ENCODE measurements at regions not wholly inside any gene's neighbourhood (a gene's known extent, or its start where the extent isn't known, plus 50 kb on each side); places are given as distances from the start of the nearest gene placed in this dataset.
"Not testable (repeated sequence)": the region's sequence is repeated elsewhere in the genome, so short reads cannot be mapped to it uniquely, and the experiment has no call there.

- TF ChIP-seq POLR2A, POLR2AphosphoS5 (IDR thresholded peaks at IDR 0.05): not testable (repeated sequence)
- TF ChIP-seq, protein P1, sequence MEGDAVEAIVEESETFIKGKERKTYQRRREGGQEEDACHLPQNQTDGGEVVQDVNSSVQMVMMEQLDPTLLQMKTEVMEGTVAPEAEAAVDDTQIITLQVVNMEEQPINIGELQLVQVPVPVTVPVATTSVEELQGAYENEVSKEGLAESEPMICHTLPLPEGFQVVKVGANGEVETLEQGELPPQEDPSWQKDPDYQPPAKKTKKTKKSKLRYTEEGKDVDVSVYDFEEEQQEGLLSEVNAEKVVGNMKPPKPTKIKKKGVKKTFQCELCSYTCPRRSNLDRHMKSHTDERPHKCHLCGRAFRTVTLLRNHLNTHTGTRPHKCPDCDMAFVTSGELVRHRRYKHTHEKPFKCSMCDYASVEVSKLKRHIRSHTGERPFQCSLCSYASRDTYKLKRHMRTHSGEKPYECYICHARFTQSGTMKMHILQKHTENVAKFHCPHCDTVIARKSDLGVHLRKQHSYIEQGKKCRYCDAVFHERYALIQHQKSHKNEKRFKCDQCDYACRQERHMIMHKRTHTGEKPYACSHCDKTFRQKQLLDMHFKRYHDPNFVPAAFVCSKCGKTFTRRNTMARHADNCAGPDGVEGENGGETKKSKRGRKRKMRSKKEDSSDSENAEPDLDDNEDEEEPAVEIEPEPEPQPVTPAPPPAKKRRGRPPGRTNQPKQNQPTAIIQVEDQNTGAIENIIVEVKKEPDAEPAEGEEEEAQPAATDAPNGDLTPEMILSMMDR (IDR thresholded peaks at IDR 0.05 in 8 of 11, conservative IDR thresholded peaks at IDR 0.05 in 3 of 11), result not testable (repeated sequence)
Observed at GRCh38 chr2:91603996-91604395, 2912.5 kb downstream of the RPIA start.
